SK-N-DZ (cell line): ENCODE measurements at regions not wholly inside any gene's neighbourhood (a gene's known extent, or its start where the extent isn't known, plus 50 kb on each side); places are given as distances from the start of the nearest gene placed in this dataset.

Experiments used
- DNase-seq: peaks from one replicate; pipeline ENCODE4 v3.0.0-alpha.2; 2015; ENCODE audit warnings: low spot score

DNA sequence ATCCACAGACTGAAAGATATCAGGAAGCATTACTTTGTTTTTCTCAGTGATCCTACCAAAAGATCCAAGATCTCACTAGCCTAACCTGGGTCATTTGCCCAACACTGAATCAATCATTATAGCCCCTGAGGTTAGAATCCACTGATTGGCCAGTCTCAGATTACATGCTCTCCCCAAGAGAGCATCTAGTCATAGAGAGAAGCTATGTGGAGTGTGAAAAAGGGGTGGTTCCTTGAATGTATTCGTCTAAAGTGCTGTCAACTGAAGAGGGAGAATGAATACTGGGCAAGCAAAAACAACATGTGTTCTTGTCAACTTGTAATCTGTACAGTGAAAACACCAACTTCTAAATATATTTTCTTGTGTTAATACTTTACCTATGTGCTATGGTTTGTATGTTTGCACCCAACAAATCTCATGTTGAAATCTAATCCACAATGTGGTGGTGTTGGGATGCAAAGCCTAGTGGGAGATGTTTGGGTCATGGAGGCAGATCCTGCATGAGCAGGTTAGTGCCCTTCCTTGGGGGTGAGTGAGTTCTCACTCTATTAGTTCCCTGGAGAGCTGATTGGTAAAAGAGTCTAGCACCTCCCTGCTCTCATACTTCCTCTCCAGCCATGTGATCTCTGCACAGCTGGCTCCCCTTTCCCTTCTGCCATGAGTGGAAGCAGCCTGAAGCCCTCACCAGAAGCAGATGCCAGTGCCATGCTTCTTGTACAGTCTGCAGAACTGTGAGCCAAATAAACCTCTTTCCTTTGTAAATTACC lies 60.3 kb upstream of the PJA2 start:
- no peak for DNase-seq

GRCh38 chr5:109468737-109469420 lies 59.1 kb upstream of the PJA2 start:
- DNase-seq, result peak; percentile 87

GRCh38 chr5:109468288-109468676 lies 58.5 kb upstream of the PJA2 start:
- no peak for DNase-seq

- no peak for DNase-seq
These were observed 57.3 kb upstream of the PJA2 start for GRCh38 chr5:109467058-109467457.
